Fibroblast of the aortic adventitia (primary cell): ENCODE measurements at regions not wholly inside any gene's neighbourhood (a gene's known extent, or its start where the extent isn't known, plus 50 kb on each side); places are given as distances from the start of the nearest gene placed in this dataset.

Source experiments
- DNase-seq: peaks from one replicate; pipeline ENCODE4 v3.0.0-alpha.2; 2010; ENCODE audit warnings: low read depth
- H3K4me3 ChIP-seq: 2 replicates; pipeline ENCODE4 v1.5.1; 2011; ENCODE audit warnings: low read depth, mild to moderate bottlenecking, control low read depth, low read length, moderate library complexity
- CTCF ChIP-seq: IDR thresholded peaks from 2 replicates; pipeline ENCODE4 v1.5.1; 2011; ENCODE audit warnings: mild to moderate bottlenecking, low read length, control low read depth, inconsistent platforms; ENCODE audit not compliant: insufficient read depth

DNA sequence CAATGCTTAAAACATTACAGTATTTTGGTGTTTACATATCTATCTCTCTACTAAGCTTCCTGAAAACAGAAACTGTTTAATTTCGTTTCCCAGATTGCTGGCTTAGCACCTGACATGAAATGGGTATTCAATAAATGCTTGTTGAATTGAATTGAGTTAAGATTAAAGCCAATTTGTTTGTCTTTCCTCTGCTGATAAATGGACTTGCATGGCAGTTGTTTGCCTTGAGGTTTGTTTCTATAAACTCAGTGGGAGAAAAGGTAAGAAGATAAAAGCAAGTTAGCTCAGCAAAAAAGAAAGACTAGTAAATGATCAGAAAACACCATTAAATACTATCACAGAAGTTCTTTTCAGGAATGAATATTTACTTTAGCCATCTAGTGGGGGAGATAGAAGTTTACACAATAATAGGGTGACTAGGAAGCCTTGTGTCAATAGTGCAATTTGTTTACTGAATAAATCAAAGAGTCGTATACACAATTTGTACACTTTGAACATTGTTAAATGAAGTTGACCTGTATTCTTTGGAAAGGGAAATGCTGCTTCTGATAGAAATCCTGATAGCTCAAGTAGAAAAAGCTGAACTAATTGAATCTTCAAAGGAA lies 754.5 kb upstream of the FAM98A start:
- H3K4me3 ChIP-seq: no peak overlapping the region
- DNase-seq: no peak
- no peak for TF ChIP-seq CTCF

GRCh38 chr2:34349527-34349926 lies 750.4 kb upstream of the FAM98A start:
- DNase-seq: no peak
- no peak overlapping the region for H3K4me3 ChIP-seq
- no peak for TF ChIP-seq CTCF

DNA sequence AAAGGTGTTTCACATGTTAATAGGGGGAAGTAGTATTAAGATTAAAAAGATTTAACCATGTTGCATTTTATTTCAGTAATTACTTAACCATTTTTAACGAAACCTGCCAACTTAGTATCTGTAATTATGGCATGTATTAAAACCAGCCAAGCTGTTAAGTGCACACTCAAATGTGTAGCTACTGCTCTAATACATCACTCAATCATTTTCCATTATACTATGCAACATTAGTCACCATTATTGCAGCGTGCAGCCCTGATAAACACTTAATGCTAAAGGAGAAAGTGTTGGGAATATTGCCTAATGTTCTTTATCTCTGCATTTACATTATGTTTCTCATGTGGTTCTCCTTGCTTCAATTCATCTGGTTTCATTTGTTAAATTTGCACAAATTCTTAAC lies 745.9 kb upstream of the FAM98A start:
- no peak for DNase-seq
- TF ChIP-seq CTCF: no peak
- no peak overlapping the region for H3K4me3 ChIP-seq

DNA sequence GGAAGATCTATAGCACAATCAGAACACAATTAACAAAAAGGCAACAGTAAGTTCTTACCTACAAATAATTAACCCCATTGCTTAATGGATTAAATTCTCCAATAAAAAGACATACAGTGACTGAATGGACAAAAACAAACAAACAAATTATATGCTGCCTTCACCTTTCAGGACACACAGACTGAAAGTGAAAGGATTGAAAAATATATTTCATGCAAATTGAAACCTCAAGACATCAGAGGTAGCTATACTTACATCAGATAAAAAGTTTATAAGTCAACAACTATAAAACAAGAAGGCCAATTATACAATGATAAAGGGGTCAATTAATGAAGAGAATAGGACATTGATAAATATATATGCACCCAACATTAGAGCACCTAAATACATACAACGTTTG lies 741.2 kb upstream of the FAM98A start:
- no peak for TF ChIP-seq CTCF
- H3K4me3 ChIP-seq: no peak overlapping the region
- no peak for DNase-seq

DNA sequence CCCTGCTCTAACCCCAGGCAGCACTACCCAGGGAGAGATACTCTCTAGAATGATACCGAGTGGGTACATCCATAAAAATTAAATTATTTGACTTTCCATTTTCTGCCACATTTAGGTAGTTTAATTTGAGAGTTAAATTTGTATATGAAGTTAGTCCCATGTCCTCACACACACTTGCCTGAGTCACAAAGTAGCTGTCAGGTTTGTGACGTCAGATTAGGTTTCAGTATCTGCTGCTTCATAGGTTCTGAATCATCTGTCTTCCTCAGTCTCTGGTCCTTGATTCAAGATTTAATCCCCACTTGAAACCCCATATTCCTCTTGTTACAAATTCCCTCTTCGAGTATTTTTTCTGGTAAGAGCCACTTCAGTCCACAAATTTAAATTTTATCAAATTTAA lies 738.6 kb upstream of the FAM98A start:
- H3K4me3 ChIP-seq: no peak overlapping the region
- DNase-seq: no peak
- TF ChIP-seq CTCF: no peak

- TF ChIP-seq CTCF: no peak
- DNase-seq: no peak
Observed at GRCh38 chr2:34332813-34333212, 733.7 kb upstream of the FAM98A start.

GRCh38 chr2:34320056-34320455 lies 721.0 kb upstream of the FAM98A start:
- TF ChIP-seq CTCF: no peak
- no peak for DNase-seq
- H3K4me3 ChIP-seq: no peak overlapping the region

More at GRCh38 chr2:34332813-34333212, 733.7 kb upstream of the FAM98A start:
- no peak overlapping the region for H3K4me3 ChIP-seq
